Liver (tissue), 8 donors: ENCODE measurements at regions not wholly inside any gene's neighbourhood (a gene's known extent, or its start where the extent isn't known, plus 50 kb on each side); places are given as distances from the start of the nearest gene placed in this dataset.

Experiments used
- DNase-seq: peaks from one replicate; pipeline ENCODE4 v3.0.0-alpha.2; 2017; ENCODE audit warnings: low spot score
- H3K27ac ChIP-seq, 2 donors: one replicate each; pipeline ENCODE4 v1.7.0; 2013; ENCODE audit warnings: inconsistent platforms in 2 of 2, low read length in 2 of 2, control low read depth in 1 of 2, low read depth in 1 of 2, mild to moderate bottlenecking in 1 of 2
- H3K27me3 ChIP-seq, 4 donors: one replicate each; pipeline versions ENCODE4 v1.6.1 to v1.7.0; 2013; ENCODE audit warnings: low read length in 3 of 4, inconsistent platforms in 1 of 4, mild to moderate bottlenecking in 1 of 4, moderate library complexity in 1 of 4; ENCODE audit not compliant: control insufficient read depth in 4 of 4, insufficient read depth in 4 of 4
- H3K36me3 ChIP-seq, 4 donors: one replicate each; pipeline versions ENCODE4 v1.6.1 to v1.7.0; 2013; ENCODE audit warnings: low read length in 3 of 4, mild to moderate bottlenecking in 3 of 4, low read depth in 1 of 4, moderate library complexity in 1 of 4; ENCODE audit not compliant: control insufficient read depth in 4 of 4, insufficient read depth in 3 of 4
- H3K4me1 ChIP-seq, 4 donors: one replicate each; pipeline versions ENCODE4 v1.6.1 to v1.7.0; 2013; ENCODE audit warnings: low read length in 3 of 4, mild to moderate bottlenecking in 3 of 4, moderate library complexity in 1 of 4; ENCODE audit not compliant: control insufficient read depth in 4 of 4, insufficient read depth in 4 of 4
- H3K4me3 ChIP-seq, 3 donors: one replicate each; pipeline versions ENCODE4 v1.6.1 to v1.7.0; 2013; ENCODE audit warnings: low read length in 3 of 3, control low read depth in 1 of 3, low read depth in 1 of 3, mild to moderate bottlenecking in 1 of 3
- H3K9ac ChIP-seq, 2 donors: one replicate each; pipeline ENCODE4 v1.7.0; 2013; ENCODE audit warnings: low read length in 2 of 2, mild to moderate bottlenecking in 2 of 2, moderate library complexity in 2 of 2, control low read depth in 1 of 2, low read depth in 1 of 2
- H3K9me3 ChIP-seq, 4 donors: one replicate each; pipeline versions ENCODE4 v1.6.1 to v1.7.0; 2013; ENCODE audit warnings: low read length in 3 of 4; ENCODE audit not compliant: control insufficient read depth in 4 of 4
- EGR1 ChIP-seq, 2 donors: IDR thresholded peaks; 2 replicates each; pipeline ENCODE4 v1.6.1; 2016 to 2018; ENCODE audit warnings: antibody characterized with exemption in 2 of 2, low read depth in 2 of 2
- FOXA1 ChIP-seq: IDR thresholded peaks from 2 replicates; pipeline ENCODE4 v1.6.1; 2016; ENCODE audit warnings: antibody characterized with exemption
- FOXA2 ChIP-seq: IDR thresholded peaks from 2 replicates; pipeline ENCODE4 v1.6.1; 2016; ENCODE audit warnings: antibody characterized with exemption
- GABPA ChIP-seq, 2 donors: IDR thresholded peaks in 1 of 2; conservative IDR thresholded peaks in 1 of 2; 2 replicates each; pipeline ENCODE4 v1.6.1; 2016; ENCODE audit warnings: antibody characterized with exemption in 2 of 2, mild to moderate bottlenecking in 1 of 2, moderate library complexity in 1 of 2
- HNF4A ChIP-seq, 2 donors: conservative IDR thresholded peaks; 2 replicates each; pipeline ENCODE4 v1.6.1; 2016; ENCODE audit warnings: antibody characterized with exemption in 2 of 2, mild to moderate bottlenecking in 2 of 2
- HNF4G ChIP-seq: IDR thresholded peaks from 2 replicates; pipeline ENCODE4 v1.6.1; 2016; ENCODE audit warnings: antibody characterized with exemption
- NR2F2 ChIP-seq: IDR thresholded peaks from 2 replicates; pipeline ENCODE4 v1.6.1; 2016; ENCODE audit warnings: antibody characterized with exemption
- RAD21 ChIP-seq, 2 donors: IDR thresholded peaks; 2 replicates each; pipeline ENCODE4 v1.6.1; 2016; ENCODE audit warnings: antibody characterized with exemption in 2 of 2, mild to moderate bottlenecking in 2 of 2
- RXRA ChIP-seq, 2 donors: IDR thresholded peaks; 2 replicates each; pipeline ENCODE4 v1.6.1; 2017 to 2018; ENCODE audit warnings: antibody characterized with exemption in 2 of 2, mild to moderate bottlenecking in 1 of 2
- SP1 ChIP-seq: IDR thresholded peaks from 2 replicates; pipeline ENCODE4 v1.6.1; 2018; ENCODE audit warnings: antibody characterized with exemption, mild to moderate bottlenecking
- TAF1 ChIP-seq: conservative IDR thresholded peaks from 2 replicates; pipeline ENCODE4 v1.6.1; 2016; ENCODE audit warnings: antibody characterized with exemption, mild to moderate bottlenecking
- YY1 ChIP-seq: IDR thresholded peaks from 2 replicates; pipeline ENCODE4 v1.6.1; 2016; ENCODE audit warnings: antibody characterized with exemption, mild to moderate bottlenecking
- WGBS: extraction: QIAGEN DNeasy Blood & Tissue Kit; methylation state at CpG from one replicate; pipeline ENCODE4 v1.1.7; 2013; 5-methylcytosine and 5-hydroxymethylcytosine counted together
- TF ChIP-seq, protein P1 (sequence below): IDR thresholded peaks from 2 replicates; pipeline ENCODE4 v1.6.1; 2016; ENCODE audit warnings: antibody characterized with exemption
- TF ChIP-seq, protein P2 (sequence below): IDR thresholded peaks from 2 replicates; pipeline ENCODE4 v1.6.1; 2016; ENCODE audit warnings: antibody characterized with exemption, mild to moderate bottlenecking
- TF ChIP-seq, protein P3 (sequence below): fragments of 150-350 bp; IDR thresholded peaks from 2 replicates; pipeline ENCODE4 v1.5.1; 2017; ENCODE audit warnings: improper control_type of control experiment, low read depth, low read length; ENCODE audit not compliant: missing input control
- TF ChIP-seq, protein P4 (sequence below): IDR thresholded peaks from 2 replicates; pipeline ENCODE4 v1.6.1; 2016; ENCODE audit warnings: antibody characterized with exemption
- TF ChIP-seq, protein P5 (sequence below): IDR thresholded peaks from 2 replicates; pipeline ENCODE4 v1.6.1; 2016; ENCODE audit warnings: antibody characterized with exemption
- donor health status: healthy.
- donor health status: healthy.
- donor health status: healthy.
- donor health status: healthy.
- donor health status: healthy.

DNA sequence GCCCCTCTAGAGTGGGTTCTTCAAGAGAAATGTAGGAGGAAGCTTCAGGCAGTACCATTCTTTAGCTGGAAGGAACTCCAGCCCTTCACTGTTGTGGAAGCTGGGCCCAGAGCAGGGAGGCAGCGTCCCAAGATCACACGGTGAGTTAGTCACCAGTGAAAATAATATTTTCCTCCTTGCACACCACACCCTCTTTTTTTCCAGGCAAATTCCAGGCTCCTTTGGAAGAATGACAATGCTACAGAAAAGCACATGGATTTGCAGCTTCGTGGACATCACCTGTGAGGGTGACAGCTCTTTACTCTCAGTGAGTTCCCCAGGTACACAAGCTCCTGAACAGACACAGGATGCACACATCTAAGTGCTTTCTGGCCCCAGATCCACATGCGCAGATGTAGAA is 157.1 kb downstream of the COL6A3 start (continued):
- no peak for TF ChIP-seq SP1
- no peak for TF ChIP-seq FOXA2

DNA sequence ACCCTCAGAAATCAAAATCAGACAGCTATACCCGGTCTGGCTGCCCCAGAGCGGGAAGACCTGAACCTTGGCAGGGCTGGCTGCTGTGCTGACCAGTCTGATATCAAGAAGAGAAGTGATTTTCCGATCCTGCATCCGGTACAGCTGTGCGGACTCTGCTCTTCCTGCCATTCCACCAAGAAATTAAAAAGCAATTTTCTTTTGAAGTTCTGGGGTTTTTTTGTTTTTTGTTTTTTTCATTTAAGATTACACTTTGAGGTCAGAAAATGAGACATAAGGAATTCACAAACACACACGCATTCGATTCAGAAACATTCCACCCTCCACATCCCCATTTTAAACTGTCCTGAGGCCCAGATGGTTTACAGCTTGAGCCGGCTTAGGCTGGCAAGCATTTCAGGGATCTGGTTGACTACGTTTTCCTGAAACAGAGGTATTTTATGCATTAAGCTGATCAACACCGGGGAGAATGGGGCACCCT is 156.5 kb downstream of the COL6A3 start:
- Histone ChIP-seq H3K9me3 (no peaks in the 10 kb centered on the region), H3K4me3 (no peak overlapping the region), H3K4me1 (no peaks in the 10 kb centered on the region), H3K36me3 (no peaks in the 10 kb centered on the region), H3K27me3 (no peaks in the 10 kb centered on the region), H3K9ac (no peak overlapping the region), H3K27ac (no peak overlapping the region)
- TF ChIP-seq, protein P1, sequence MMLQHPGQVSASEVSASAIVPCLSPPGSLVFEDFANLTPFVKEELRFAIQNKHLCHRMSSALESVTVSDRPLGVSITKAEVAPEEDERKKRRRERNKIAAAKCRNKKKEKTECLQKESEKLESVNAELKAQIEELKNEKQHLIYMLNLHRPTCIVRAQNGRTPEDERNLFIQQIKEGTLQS = no peak
- TF ChIP-seq RAD21 (IDR thresholded peaks at IDR 0.05) = no peak
- no peak for TF ChIP-seq TAF1
- TF ChIP-seq, protein P2, sequence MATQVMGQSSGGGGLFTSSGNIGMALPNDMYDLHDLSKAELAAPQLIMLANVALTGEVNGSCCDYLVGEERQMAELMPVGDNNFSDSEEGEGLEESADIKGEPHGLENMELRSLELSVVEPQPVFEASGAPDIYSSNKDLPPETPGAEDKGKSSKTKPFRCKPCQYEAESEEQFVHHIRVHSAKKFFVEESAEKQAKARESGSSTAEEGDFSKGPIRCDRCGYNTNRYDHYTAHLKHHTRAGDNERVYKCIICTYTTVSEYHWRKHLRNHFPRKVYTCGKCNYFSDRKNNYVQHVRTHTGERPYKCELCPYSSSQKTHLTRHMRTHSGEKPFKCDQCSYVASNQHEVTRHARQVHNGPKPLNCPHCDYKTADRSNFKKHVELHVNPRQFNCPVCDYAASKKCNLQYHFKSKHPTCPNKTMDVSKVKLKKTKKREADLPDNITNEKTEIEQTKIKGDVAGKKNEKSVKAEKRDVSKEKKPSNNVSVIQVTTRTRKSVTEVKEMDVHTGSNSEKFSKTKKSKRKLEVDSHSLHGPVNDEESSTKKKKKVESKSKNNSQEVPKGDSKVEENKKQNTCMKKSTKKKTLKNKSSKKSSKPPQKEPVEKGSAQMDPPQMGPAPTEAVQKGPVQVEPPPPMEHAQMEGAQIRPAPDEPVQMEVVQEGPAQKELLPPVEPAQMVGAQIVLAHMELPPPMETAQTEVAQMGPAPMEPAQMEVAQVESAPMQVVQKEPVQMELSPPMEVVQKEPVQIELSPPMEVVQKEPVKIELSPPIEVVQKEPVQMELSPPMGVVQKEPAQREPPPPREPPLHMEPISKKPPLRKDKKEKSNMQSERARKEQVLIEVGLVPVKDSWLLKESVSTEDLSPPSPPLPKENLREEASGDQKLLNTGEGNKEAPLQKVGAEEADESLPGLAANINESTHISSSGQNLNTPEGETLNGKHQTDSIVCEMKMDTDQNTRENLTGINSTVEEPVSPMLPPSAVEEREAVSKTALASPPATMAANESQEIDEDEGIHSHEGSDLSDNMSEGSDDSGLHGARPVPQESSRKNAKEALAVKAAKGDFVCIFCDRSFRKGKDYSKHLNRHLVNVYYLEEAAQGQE = no peak
- TF ChIP-seq NR2F2 = no peak
- TF ChIP-seq, protein P3, sequence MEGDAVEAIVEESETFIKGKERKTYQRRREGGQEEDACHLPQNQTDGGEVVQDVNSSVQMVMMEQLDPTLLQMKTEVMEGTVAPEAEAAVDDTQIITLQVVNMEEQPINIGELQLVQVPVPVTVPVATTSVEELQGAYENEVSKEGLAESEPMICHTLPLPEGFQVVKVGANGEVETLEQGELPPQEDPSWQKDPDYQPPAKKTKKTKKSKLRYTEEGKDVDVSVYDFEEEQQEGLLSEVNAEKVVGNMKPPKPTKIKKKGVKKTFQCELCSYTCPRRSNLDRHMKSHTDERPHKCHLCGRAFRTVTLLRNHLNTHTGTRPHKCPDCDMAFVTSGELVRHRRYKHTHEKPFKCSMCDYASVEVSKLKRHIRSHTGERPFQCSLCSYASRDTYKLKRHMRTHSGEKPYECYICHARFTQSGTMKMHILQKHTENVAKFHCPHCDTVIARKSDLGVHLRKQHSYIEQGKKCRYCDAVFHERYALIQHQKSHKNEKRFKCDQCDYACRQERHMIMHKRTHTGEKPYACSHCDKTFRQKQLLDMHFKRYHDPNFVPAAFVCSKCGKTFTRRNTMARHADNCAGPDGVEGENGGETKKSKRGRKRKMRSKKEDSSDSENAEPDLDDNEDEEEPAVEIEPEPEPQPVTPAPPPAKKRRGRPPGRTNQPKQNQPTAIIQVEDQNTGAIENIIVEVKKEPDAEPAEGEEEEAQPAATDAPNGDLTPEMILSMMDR = no peak
- TF ChIP-seq, protein P4, sequence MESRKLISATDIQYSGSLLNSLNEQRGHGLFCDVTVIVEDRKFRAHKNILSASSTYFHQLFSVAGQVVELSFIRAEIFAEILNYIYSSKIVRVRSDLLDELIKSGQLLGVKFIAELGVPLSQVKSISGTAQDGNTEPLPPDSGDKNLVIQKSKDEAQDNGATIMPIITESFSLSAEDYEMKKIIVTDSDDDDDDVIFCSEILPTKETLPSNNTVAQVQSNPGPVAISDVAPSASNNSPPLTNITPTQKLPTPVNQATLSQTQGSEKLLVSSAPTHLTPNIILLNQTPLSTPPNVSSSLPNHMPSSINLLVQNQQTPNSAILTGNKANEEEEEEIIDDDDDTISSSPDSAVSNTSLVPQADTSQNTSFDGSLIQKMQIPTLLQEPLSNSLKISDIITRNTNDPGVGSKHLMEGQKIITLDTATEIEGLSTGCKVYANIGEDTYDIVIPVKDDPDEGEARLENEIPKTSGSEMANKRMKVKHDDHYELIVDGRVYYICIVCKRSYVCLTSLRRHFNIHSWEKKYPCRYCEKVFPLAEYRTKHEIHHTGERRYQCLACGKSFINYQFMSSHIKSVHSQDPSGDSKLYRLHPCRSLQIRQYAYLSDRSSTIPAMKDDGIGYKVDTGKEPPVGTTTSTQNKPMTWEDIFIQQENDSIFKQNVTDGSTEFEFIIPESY = no peak
- TF ChIP-seq FOXA2 = no peak
- 70% methylated on average over 10 of the region's 10 CpGs for WGBS
- DNase-seq = no peak

DNA sequence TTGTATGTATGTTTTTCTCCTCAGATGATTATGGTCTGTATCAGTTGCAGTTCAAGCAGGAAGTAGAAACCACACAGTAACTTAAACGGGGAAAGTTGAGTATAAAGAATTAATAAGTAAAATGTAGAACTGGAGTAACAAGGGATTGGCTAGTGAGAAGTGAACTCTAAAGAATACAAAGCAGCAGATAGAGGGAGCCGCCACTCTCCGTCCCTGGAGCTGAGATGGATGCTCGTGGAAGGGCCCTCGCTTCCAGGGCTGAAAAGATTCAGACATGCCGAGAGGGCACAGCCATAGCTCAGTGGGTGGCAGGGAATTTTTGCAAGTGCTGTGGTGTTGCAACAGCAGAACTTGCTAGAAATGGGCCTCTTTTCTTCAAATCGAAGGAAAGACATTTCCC is 155.8 kb downstream of the COL6A3 start:
- Histone ChIP-seq H3K4me3 (no peak overlapping the region), H3K9me3 (no peaks in the 10 kb centered on the region), H3K9ac (no peak overlapping the region), H3K27me3 (no peaks in the 10 kb centered on the region), H3K36me3 (no peaks in the 10 kb centered on the region), H3K27ac (no peak overlapping the region), H3K4me1 (no peaks in the 10 kb centered on the region)
- DNase-seq = no peak
- WGBS = 64% methylated on average over 7 of the region's 7 CpGs
- TF ChIP-seq FOXA1 (no peak), FOXA2 (no peak), YY1 (no peak), RXRA (IDR thresholded peaks at IDR 0.05) (no peak), HNF4A (conservative IDR thresholded peaks at IDR 0.05) (no peak), TAF1 (no peak), EGR1 (IDR thresholded peaks at IDR 0.05; ENCODE audit: low read depth in 2 of 2) (no peak), GABPA (IDR thresholded peaks at IDR 0.05 in 1 of 2, conservative IDR thresholded peaks at IDR 0.05 in 1 of 2) (no peak), HNF4G (no peak)
- TF ChIP-seq, protein P4 = no peak
- TF ChIP-seq, protein P5, sequence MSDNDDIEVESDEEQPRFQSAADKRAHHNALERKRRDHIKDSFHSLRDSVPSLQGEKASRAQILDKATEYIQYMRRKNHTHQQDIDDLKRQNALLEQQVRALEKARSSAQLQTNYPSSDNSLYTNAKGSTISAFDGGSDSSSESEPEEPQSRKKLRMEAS = no peak
- TF ChIP-seq, protein P1 = no peak
